ENCODE measurements at regions not wholly inside any gene's neighbourhood (a gene's known extent, or its start where the extent isn't known, plus 50 kb on each side); places are given as distances from the start of the nearest gene placed in this dataset.

- intact Hi-C loops (cut with micrococcal nuclease): no loop called here
- Mint-ChIP-seq H3K36me3 (no peaks in the 10 kb centered on the region), H3K4me1 (no peaks in the 10 kb centered on the region), H3K27ac (no peak overlapping the region), H3K4me3 (no peak overlapping the region), H3K9me3 (peaks cover 9 to 12% of the 10 kb centered on the region in 2 donors), H3K27me3 (ENCODE audit: low read depth in 2 of 2) (no peaks in the 10 kb centered on the region)
- Histone ChIP-seq H3K4me1 (ENCODE audit: control insufficient read depth, insufficient read depth, low read length) (no peaks in the 10 kb centered on the region), H3K36me3 (ENCODE audit: control insufficient read depth, insufficient read depth, low read length) (no peaks in the 10 kb centered on the region), H3K9me3 (ENCODE audit: control insufficient read depth, insufficient read depth, low read length) (no peaks in the 10 kb centered on the region), H3K27ac (ENCODE audit: low read length) (no peak overlapping the region), H3K4me3 (ENCODE audit: low read length) (no peak overlapping the region), H3K27me3 (ENCODE audit: control insufficient read depth, insufficient read depth, low read length) (no peaks in the 10 kb centered on the region)
- ATAC-seq (no peak), DNase-seq (no peak)
- 94% methylated on average over 7 of the region's 7 CpGs for whole genome bisulfite sequencing (ENCODE audit: insufficient coverage)
- TF ChIP-seq CTCF (IDR thresholded peaks at IDR 0.05): no peak
Measured at GRCh38 chr5:17370651-17371050, 127.4 kb upstream of the TAF11L2 start.

GRCh38 chr5:17373406-17373805 is 124.6 kb upstream of the TAF11L2 start:
- no peak for TF ChIP-seq CTCF (IDR thresholded peaks at IDR 0.05)
- H3K4me3 ChIP-seq (ENCODE audit: low read length): no peak overlapping the region
- Mint-ChIP-seq H3K4me1 (no peaks in the 10 kb centered on the region), H3K9me3 (peaks cover 5 to 6% of the 10 kb centered on the region in 2 donors), H3K27ac (no peak overlapping the region), H3K27me3 (ENCODE audit: low read depth in 2 of 2) (no peaks in the 10 kb centered on the region), H3K36me3 (no peaks in the 10 kb centered on the region), H3K4me3 (no peak overlapping the region)
- no peaks in the 10 kb centered on the region for H3K4me1 ChIP-seq (ENCODE audit: control insufficient read depth, insufficient read depth, low read length)
- H3K27ac ChIP-seq (ENCODE audit: low read length): no peak overlapping the region
- ATAC-seq: no peak
- H3K27me3 ChIP-seq (ENCODE audit: control insufficient read depth, insufficient read depth, low read length): no peaks in the 10 kb centered on the region
- WGBS (ENCODE audit: insufficient coverage): 81% methylated on average over 5 of the region's 5 CpGs
- intact Hi-C loops (cut with micrococcal nuclease): no loop called here
- H3K9me3 ChIP-seq (ENCODE audit: control insufficient read depth, insufficient read depth, low read length): no peaks in the 10 kb centered on the region
- DNase-seq: no peak
- H3K36me3 ChIP-seq (ENCODE audit: control insufficient read depth, insufficient read depth, low read length): no peaks in the 10 kb centered on the region

- Mint-ChIP-seq H3K36me3 (no peaks in the 10 kb centered on the region), H3K9me3 (peaks cover 6 to 7% of the 10 kb centered on the region in 2 donors), H3K27me3 (ENCODE audit: low read depth in 2 of 2) (no peaks in the 10 kb centered on the region), H3K4me1 (no peaks in the 10 kb centered on the region), H3K27ac (no peak overlapping the region), H3K4me3 (no peak overlapping the region)
- ATAC-seq (no peak), DNase-seq (no peak)
- Histone ChIP-seq H3K36me3 (ENCODE audit: control insufficient read depth, insufficient read depth, low read length) (no peaks in the 10 kb centered on the region), H3K27ac (ENCODE audit: low read length) (no peak overlapping the region), H3K4me3 (ENCODE audit: low read length) (no peak overlapping the region), H3K9me3 (ENCODE audit: control insufficient read depth, insufficient read depth, low read length) (no peaks in the 10 kb centered on the region), H3K27me3 (ENCODE audit: control insufficient read depth, insufficient read depth, low read length) (no peaks in the 10 kb centered on the region), H3K4me1 (ENCODE audit: control insufficient read depth, insufficient read depth, low read length) (no peaks in the 10 kb centered on the region)
- WGBS (ENCODE audit: insufficient coverage): 78% methylated on average over 7 of the region's 7 CpGs
- no peak for TF ChIP-seq CTCF (IDR thresholded peaks at IDR 0.05)
- intact Hi-C loops (cut with micrococcal nuclease): no loop called here
Measured at GRCh38 chr5:17373814-17374556, 124.0 kb upstream of the TAF11L2 start.
